ENCODE measurements at regions not wholly inside any gene's neighbourhood (a gene's known extent, or its start where the extent isn't known, plus 50 kb on each side); places are given as distances from the start of the nearest gene placed in this dataset.

- TF ChIP-seq CTCF (conservative IDR thresholded peaks at IDR 0.05) (no peak), EZH2 (IDR thresholded peaks at IDR 0.05; ENCODE audit: low read depth) (no peak)
Observed at GRCh38 chr14:87115234-87115633, 877.7 kb downstream of the GALC start.

Measured in PC-9 (cell line).